Activated T-helper 1 cell treated with anti-CD3 and anti-CD28 coated beads, Interleukin-2, amount 50 U/mL, for 16 hours (primary cell): ENCODE measurements at regions not wholly inside any gene's neighbourhood (a gene's known extent, or its start where the extent isn't known, plus 50 kb on each side); places are given as distances from the start of the nearest gene placed in this dataset.

ENCODE experiments used
- DNase-seq, 2 donors: peaks; one replicate each; pipeline ENCODE4 v3.0.0-alpha.2; 2020; ENCODE audit warnings: low read depth in 1 of 2, low spot score in 1 of 2

GRCh38 chr17:77690271-77691161, 268.0 kb upstream of the TNRC6C start:
- no peak for DNase-seq

- DNase-seq: no peak
Observed at GRCh38 chr17:77691216-77692085, 267.1 kb upstream of the TNRC6C start.

- no peak for DNase-seq
Observed at GRCh38 chr17:77692571-77693161, 265.8 kb upstream of the TNRC6C start.

GRCh38 chr17:77693301-77693700, 265.2 kb upstream of the TNRC6C start:
- no peak for DNase-seq

GRCh38 chr17:77693776-77694175, 264.7 kb upstream of the TNRC6C start:
- DNase-seq: no peak

- DNase-seq: no peak
Observed at GRCh38 chr17:77694391-77695363, 263.8 kb upstream of the TNRC6C start.

- DNase-seq: no peak
Observed at GRCh38 chr17:77695386-77695785, 263.1 kb upstream of the TNRC6C start.

- no peak for DNase-seq
Observed at GRCh38 chr17:77696151-77696720, 262.3 kb upstream of the TNRC6C start.

- DNase-seq: no peak
Observed at GRCh38 chr17:77696721-77697460, 261.6 kb upstream of the TNRC6C start.

GRCh38 chr17:77697480-77698400, 260.8 kb upstream of the TNRC6C start:
- DNase-seq: no peak

GRCh38 chr17:77698903-77699623, 259.4 kb upstream of the TNRC6C start:
- no peak for DNase-seq

GRCh38 chr17:77700165-77700881, 258.2 kb upstream of the TNRC6C start:
- DNase-seq: no peak

- no peak for DNase-seq
Observed at GRCh38 chr17:77701996-77702395, 256.5 kb upstream of the TNRC6C start.

- DNase-seq: no peak
Observed at GRCh38 chr17:77704048-77704815, 254.3 kb upstream of the TNRC6C start.

GRCh38 chr17:77706938-77707337, 251.6 kb upstream of the TNRC6C start:
- no peak for DNase-seq

- no peak for DNase-seq
Observed at GRCh38 chr17:77707546-77707945, 251.0 kb upstream of the TNRC6C start.
